Naive thymus-derived CD4-positive, alpha-beta T cell (primary cell): ENCODE measurements at regions not wholly inside any gene's neighbourhood (a gene's known extent, or its start where the extent isn't known, plus 50 kb on each side); places are given as distances from the start of the nearest gene placed in this dataset.

ENCODE experiments used
- ATAC-seq: fragments of 150-1000 bp; cut with Tn5 transposase; 2 replicates; pipeline ENCODE4 v1.10.0; 2021; ENCODE audit warnings: mild to moderate bottlenecking, moderate library complexity
- CTCF ChIA-PET: fragments of 350-600 bp; sonication (Branson Sonifier 250); formaldehyde crosslinking; loops from one replicate; lab custom pipeline; 2021; ENCODE audit warnings: antibody characterized with exemption; lab: Charles Lee
- POLR2A ChIA-PET: fragments of 350-600 bp; sonication (Branson Sonifier 250); formaldehyde crosslinking; loops from one replicate; lab custom pipeline; 2021; ENCODE audit warnings: antibody characterized with exemption, inconsistent platforms; lab: Charles Lee
- DNase-seq, 9 donors: peaks; one replicate each; pipeline versions ENCODE4 v3.0.0 to v3.0.0-alpha.2; 2020 to 2022; ENCODE audit warnings: mixed read lengths in 1 of 9
- H3K27ac ChIP-seq: one replicate; pipeline ENCODE4 v1.7.0; 2013; ENCODE audit warnings: mild to moderate bottlenecking, low read depth, low read length, moderate library complexity
- H3K27me3 ChIP-seq, 2 donors: one replicate each; pipeline ENCODE4 v1.7.0; 2013; ENCODE audit warnings: low read length in 2 of 2, mild to moderate bottlenecking in 2 of 2, moderate library complexity in 2 of 2; ENCODE audit not compliant: control insufficient read depth in 2 of 2, insufficient read depth in 2 of 2
- H3K36me3 ChIP-seq, 3 experiments: 1 replicate in 2 of 3; 2 replicates in 1 of 3; pipeline ENCODE4 v1.7.0; 2013; ENCODE audit warnings: low read length in 3 of 3, mild to moderate bottlenecking in 3 of 3, moderate library complexity in 1 of 3; ENCODE audit not compliant: insufficient read depth in 3 of 3, control insufficient read depth in 2 of 3
- H3K4me1 ChIP-seq, 2 donors: one replicate each; pipeline ENCODE4 v1.7.0; 2013; ENCODE audit warnings: low read length in 2 of 2, mild to moderate bottlenecking in 2 of 2, moderate library complexity in 1 of 2; ENCODE audit not compliant: control insufficient read depth in 2 of 2, insufficient read depth in 2 of 2
- H3K4me3 ChIP-seq: 2 replicates; pipeline ENCODE4 v1.7.0; 2013; ENCODE audit warnings: mild to moderate bottlenecking, low read length
- H3K9me3 ChIP-seq, 3 experiments: 1 replicate in 2 of 3; 2 replicates in 1 of 3; pipeline ENCODE4 v1.7.0; 2013; ENCODE audit warnings: low read length in 3 of 3; ENCODE audit not compliant: control insufficient read depth in 2 of 3
- H3K27ac Mint-ChIP-seq, 9 donors: one replicate each; pipeline ENCODE4 v1.8.0; 2020 to 2022; ENCODE audit warnings: mixed read lengths in 9 of 9, mild to moderate bottlenecking in 8 of 9, moderate library complexity in 5 of 9, inconsistent platforms in 2 of 9
- H3K27me3 Mint-ChIP-seq, 5 donors: one replicate each; pipeline ENCODE4 v1.8.0; 2021 to 2022; ENCODE audit warnings: mixed read lengths in 5 of 5, mild to moderate bottlenecking in 1 of 5
- H3K36me3 Mint-ChIP-seq, 5 donors: one replicate each; pipeline ENCODE4 v1.8.0; 2020 to 2022; ENCODE audit warnings: mixed read lengths in 5 of 5, mild to moderate bottlenecking in 3 of 5, inconsistent platforms in 1 of 5
- H3K4me1 Mint-ChIP-seq, 7 donors: one replicate each; pipeline ENCODE4 v1.8.0; 2020 to 2022; ENCODE audit warnings: mixed read lengths in 7 of 7, mild to moderate bottlenecking in 3 of 7, inconsistent platforms in 1 of 7
- H3K4me3 Mint-ChIP-seq, 10 donors: one replicate each; pipeline ENCODE4 v1.8.0; 2020 to 2022; ENCODE audit warnings: mild to moderate bottlenecking in 10 of 10, mixed read lengths in 10 of 10, moderate library complexity in 6 of 10, inconsistent platforms in 2 of 10
- H3K9me3 Mint-ChIP-seq, 11 donors: one replicate each; pipeline ENCODE4 v1.8.0; 2020 to 2022; ENCODE audit warnings: mixed read lengths in 11 of 11, mild to moderate bottlenecking in 4 of 11, inconsistent platforms in 1 of 11, moderate library complexity in 1 of 11
- intact Hi-C, 2 donors: fragments of 100-400 bp; cut with micrococcal nuclease; formaldehyde crosslinking; loops; one replicate each; pipeline ENCODE4 v1.15.1; 2023

DNA sequence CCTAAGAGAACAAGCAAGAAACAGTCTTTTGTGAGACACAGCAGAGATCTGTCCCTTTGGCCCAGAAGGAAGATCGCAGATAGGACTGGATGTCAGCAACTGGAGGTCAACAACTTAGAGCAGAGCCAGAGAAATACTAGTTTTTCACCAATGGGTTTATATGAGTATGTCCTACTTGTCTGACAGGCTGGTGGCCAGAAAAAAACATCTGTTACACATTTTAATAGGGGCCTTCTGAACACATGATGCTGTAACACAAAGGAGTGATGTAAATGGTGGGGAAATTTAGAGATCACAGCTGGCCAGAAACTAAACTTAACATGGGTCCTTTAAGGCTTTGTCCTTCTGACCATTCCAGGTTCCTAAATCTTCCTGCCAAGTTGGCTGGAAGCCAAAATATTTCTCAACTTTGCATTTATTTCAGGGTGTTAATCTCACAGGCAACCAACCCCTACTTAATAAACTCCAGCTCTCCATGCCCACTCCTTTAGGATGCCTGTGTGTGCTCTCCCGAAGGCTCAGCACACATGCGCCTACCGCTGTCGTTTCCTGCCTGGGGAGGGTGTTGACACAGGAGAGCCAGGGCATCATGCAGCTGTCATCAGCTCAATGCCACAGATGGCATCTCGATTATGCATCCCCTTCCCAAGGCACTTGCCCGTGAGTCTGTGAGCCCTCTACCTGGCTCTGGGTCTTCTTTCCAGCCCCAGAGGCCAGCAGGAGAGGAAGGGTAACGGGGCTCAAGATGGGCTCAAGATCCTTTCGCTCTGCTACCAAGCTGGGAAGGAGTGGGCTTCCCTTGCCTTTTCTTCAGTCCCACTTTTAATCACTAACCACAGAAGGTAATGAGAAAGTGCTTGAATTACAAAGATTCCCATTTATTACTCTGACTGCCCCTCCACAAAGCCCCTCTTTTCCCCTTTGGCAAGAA, 252.5 kb downstream of the ETAA1 start:
- H3K36me3 ChIP-seq = no peaks in the 10 kb centered on the region
- no peaks in the 10 kb centered on the region for H3K27me3 ChIP-seq
- Mint-ChIP-seq H3K4me1 (peaks cover 0 to 5% (median 0%) of the 10 kb centered on the region in 7 donors), H3K36me3 (peaks cover 0 to 14% (median 0%) of the 10 kb centered on the region in 5 donors), H3K4me3 (no peak overlapping the region), H3K27ac (no peak overlapping the region), H3K9me3 (peaks cover 0 to 26% (median 10%) of the 10 kb centered on the region in 11 donors), H3K27me3 (peaks cover 0 to 29% (median 9%) of the 10 kb centered on the region in 5 donors)
- no peaks in the 10 kb centered on the region for H3K4me1 ChIP-seq
- no peak overlapping the region for H3K27ac ChIP-seq
- ChIA-PET CTCF (no interaction called here), POLR2A (no interaction called here)
- intact Hi-C loops = no loop called here
- H3K4me3 ChIP-seq = no peak overlapping the region
- ATAC-seq (no peak), DNase-seq (no peak)
- peaks cover 0 to 12% (median 0%) of the 10 kb centered on the region in 3 experiments for H3K9me3 ChIP-seq

DNA sequence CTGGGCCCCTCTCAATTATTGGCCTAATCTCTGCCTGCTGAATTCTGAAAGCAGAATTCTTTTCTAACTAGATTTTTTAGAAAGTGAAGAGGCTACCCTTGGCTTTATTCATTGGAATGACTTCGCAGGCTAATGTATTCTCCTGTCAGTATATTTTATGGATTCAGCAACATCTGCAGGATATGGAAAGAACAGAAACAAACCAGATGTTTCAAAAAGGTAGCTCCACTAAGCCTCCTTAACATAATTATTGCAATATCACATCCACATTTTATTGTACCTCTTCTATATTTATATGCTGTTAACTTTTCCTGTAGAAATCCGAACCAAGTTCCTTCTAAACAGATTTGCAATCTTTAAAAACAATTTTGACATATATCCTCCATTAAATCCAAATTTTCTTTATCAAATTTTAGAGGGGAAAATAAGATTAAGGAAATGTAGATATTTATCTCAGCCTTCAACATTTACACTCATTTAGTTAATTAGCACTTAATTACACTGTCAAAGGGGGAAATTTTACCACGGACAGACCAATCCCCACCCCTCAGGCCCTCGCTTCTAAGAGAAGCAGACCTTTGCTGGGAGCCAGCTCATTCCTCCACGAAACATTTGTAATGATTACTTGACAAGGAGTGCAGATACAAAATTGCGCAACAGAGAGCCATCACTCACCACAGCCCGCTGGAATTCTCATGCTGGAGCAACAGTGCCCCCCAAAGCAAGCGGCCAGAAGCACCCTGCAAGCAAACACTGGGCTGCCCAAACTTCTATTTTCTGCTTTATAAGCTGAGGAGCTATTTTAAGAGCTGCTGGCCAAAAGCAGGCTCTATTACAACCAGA, 253.4 kb downstream of the ETAA1 start:
- ATAC-seq (no peak), DNase-seq (no peak)
- H3K9me3 Mint-ChIP-seq = peaks cover 0 to 27% (median 10%) of the 10 kb centered on the region in 11 donors
- H3K36me3 Mint-ChIP-seq = peaks cover 0 to 14% (median 0%) of the 10 kb centered on the region in 5 donors
- CTCF ChIA-PET = no interaction called here
- H3K4me1 Mint-ChIP-seq = peaks cover 0 to 5% (median 0%) of the 10 kb centered on the region in 7 donors
- intact Hi-C loops = no loop called here
- H3K27ac Mint-ChIP-seq = no peak overlapping the region
- Histone ChIP-seq H3K9me3 (peaks cover 0 to 12% (median 0%) of the 10 kb centered on the region in 3 experiments), H3K27me3 (no peaks in the 10 kb centered on the region), H3K36me3 (no peaks in the 10 kb centered on the region), H3K27ac (no peak overlapping the region), H3K4me1 (no peaks in the 10 kb centered on the region), H3K4me3 (no peak overlapping the region)
- no peak overlapping the region for H3K4me3 Mint-ChIP-seq
- POLR2A ChIA-PET = no interaction called here
- peaks cover 0 to 29% (median 9%) of the 10 kb centered on the region in 5 donors for H3K27me3 Mint-ChIP-seq

DNA sequence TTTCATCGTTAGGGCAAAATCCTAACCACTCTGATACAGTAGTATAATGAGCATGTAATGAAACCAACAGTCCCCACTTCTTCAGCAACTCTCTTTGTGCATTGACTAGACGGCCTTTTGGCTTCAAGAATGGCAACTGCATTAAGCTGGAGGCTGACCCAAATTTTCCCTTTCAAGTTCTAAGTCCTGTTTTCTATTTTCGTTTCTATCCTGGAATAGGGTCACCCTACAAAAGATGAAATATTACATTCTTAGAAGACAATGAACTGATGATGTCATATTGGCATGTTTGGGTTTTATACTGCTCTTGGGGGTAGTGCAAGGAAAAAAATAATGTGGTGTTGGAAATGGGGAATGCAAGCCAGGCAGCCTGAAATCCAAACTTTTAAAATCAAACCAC, 254.4 kb downstream of the ETAA1 start:
- Histone ChIP-seq H3K9me3 (peaks cover 0 to 7% (median 0%) of the 10 kb centered on the region in 3 experiments), H3K4me3 (no peak overlapping the region), H3K36me3 (no peaks in the 10 kb centered on the region), H3K27me3 (no peaks in the 10 kb centered on the region), H3K4me1 (no peaks in the 10 kb centered on the region), H3K27ac (no peak overlapping the region)
- CTCF ChIA-PET = no interaction called here
- Mint-ChIP-seq H3K36me3 (peaks cover 0 to 9% (median 0%) of the 10 kb centered on the region in 5 donors), H3K9me3 (peaks cover 0 to 21% (median 6%) of the 10 kb centered on the region in 11 donors), H3K4me3 (no peak overlapping the region), H3K4me1 (peaks cover 0 to 5% (median 0%) of the 10 kb centered on the region in 7 donors), H3K27me3 (peaks cover 0 to 28% (median 9%) of the 10 kb centered on the region in 5 donors), H3K27ac (no peak overlapping the region)
- intact Hi-C loops = no loop called here
- DNase-seq (no peak), ATAC-seq (no peak)
- POLR2A ChIA-PET = no interaction called here

DNA sequence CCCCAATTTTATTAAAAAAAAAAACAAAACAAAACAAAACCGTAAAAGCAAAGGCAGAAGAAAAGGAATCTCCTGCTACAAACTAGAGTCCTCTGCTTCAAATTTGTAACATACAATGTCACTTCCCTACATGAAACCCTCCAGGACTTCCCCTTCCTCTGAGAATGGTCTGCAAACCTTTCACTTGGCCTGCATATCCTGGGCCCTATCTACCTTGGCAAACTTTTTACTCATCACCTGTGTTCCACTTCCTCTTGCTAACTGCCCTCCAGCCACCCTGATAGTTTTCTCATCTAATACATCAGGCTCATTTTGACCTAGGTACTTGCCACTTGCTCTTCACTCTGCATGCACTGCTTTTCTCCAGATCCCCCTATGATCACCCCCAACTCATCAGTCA, 255.5 kb downstream of the ETAA1 start:
- no peaks in the 10 kb centered on the region for H3K9me3 ChIP-seq
- H3K4me3 Mint-ChIP-seq = no peak overlapping the region
- no peaks in the 10 kb centered on the region for H3K27me3 ChIP-seq
- intact Hi-C loops = no loop called here
- ChIA-PET POLR2A (no interaction called here), CTCF (no interaction called here)
- no peak overlapping the region for H3K27ac Mint-ChIP-seq
- H3K27me3 Mint-ChIP-seq = peaks cover 0 to 25% (median 9%) of the 10 kb centered on the region in 5 donors
- H3K9me3 Mint-ChIP-seq = peaks cover 0 to 14% (median 4%) of the 10 kb centered on the region in 11 donors
- DNase-seq (no peak), ATAC-seq (no peak)
- H3K4me1 Mint-ChIP-seq = peaks cover 0 to 5% (median 0%) of the 10 kb centered on the region in 7 donors
- no peak overlapping the region for H3K27ac ChIP-seq
- no peak overlapping the region for H3K4me3 ChIP-seq
- H3K4me1 ChIP-seq = no peaks in the 10 kb centered on the region
- no peaks in the 10 kb centered on the region for H3K36me3 ChIP-seq
- H3K36me3 Mint-ChIP-seq = peaks cover 0 to 7% (median 0%) of the 10 kb centered on the region in 5 donors

DNA sequence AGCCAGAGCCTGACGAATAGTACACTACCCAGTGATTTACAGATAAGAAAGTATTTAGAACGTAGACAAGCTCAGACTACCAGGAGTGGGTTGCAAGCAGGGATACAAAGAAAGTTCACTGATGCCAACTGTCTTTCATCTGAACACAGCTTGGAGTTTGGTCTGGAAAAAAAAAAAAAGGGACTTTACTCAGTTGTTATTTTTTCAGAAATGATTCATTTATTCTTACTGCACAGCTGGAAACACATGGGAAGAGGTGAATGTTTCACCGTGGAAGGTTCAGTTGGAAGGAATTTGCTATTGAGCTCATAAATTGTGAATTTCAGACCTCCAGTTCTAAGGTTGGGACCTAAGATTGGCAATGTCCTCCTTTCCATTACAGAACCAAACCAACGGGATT, 259.7 kb downstream of the ETAA1 start:
- no peak overlapping the region for H3K27ac ChIP-seq
- Mint-ChIP-seq H3K4me1 (peaks cover 0 to 3% (median 0%) of the 10 kb centered on the region in 7 donors), H3K4me3 (no peak overlapping the region), H3K36me3 (peaks cover 0 to 7% (median 0%) of the 10 kb centered on the region in 5 donors), H3K27ac (no peak overlapping the region), H3K27me3 (peaks cover 0 to 15% (median 0%) of the 10 kb centered on the region in 5 donors), H3K9me3 (peaks cover 0 to 14% (median 4%) of the 10 kb centered on the region in 11 donors)
- ATAC-seq = no peak
- POLR2A ChIA-PET = no interaction called here
- no peaks in the 10 kb centered on the region for H3K9me3 ChIP-seq
- no peak for DNase-seq
- H3K4me3 ChIP-seq = no peak overlapping the region
- H3K4me1 ChIP-seq = no peaks in the 10 kb centered on the region
- H3K36me3 ChIP-seq = no peaks in the 10 kb centered on the region
- no peaks in the 10 kb centered on the region for H3K27me3 ChIP-seq
- CTCF ChIA-PET = no interaction called here
- intact Hi-C loops = no loop called here

DNA sequence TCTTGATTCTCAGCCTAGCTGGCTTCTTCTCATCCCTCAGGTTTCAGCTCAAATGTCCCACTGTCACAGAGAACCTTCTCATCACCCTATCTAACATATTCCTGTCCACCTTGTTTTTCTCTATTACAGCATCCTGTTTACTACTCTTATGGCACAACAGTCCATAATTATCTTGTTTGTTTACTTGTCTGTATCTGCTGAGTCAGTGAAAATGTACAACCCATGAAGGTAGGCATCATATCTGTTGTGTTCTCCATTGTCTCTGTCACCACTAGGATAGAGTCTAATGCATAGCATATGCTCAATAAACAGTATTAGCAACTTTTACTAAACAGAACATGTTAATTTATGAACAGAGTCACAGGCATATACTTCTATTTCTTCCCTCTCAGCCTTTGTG, 261.7 kb downstream of the ETAA1 start:
- intact Hi-C loops = no loop called here
- Histone ChIP-seq H3K27me3 (no peaks in the 10 kb centered on the region), H3K4me1 (no peaks in the 10 kb centered on the region), H3K27ac (no peak overlapping the region), H3K4me3 (no peak overlapping the region), H3K9me3 (no peaks in the 10 kb centered on the region), H3K36me3 (no peaks in the 10 kb centered on the region)
- H3K4me1 Mint-ChIP-seq = no peaks in the 10 kb centered on the region
- POLR2A ChIA-PET = no interaction called here
- no peak for DNase-seq
- CTCF ChIA-PET = no interaction called here
- no peak overlapping the region for H3K27ac Mint-ChIP-seq
- peaks cover 0 to 7% (median 1%) of the 10 kb centered on the region in 11 donors for H3K9me3 Mint-ChIP-seq
- ATAC-seq = no peak
- H3K27me3 Mint-ChIP-seq = peaks cover 0 to 7% (median 0%) of the 10 kb centered on the region in 5 donors
- no peak overlapping the region for H3K4me3 Mint-ChIP-seq
- H3K36me3 Mint-ChIP-seq = no peaks in the 10 kb centered on the region
